Heart right ventricle (tissue), 16 donors: ENCODE measurements at regions not wholly inside any gene's neighbourhood (a gene's known extent, or its start where the extent isn't known, plus 50 kb on each side); places are given as distances from the start of the nearest gene placed in this dataset.

Experiments used
- ATAC-seq, 8 donors: fragments of 200-7000 bp; cut with Tn5 transposase; one replicate each; pipeline ENCODE4 v1.9.1; 2020; ENCODE audit warnings: mild to moderate bottlenecking in 8 of 8, moderate library complexity in 8 of 8, moderate number of reproducible peaks in 1 of 8
- DNase-seq, 2 donors: peaks; one replicate each; pipeline ENCODE4 v3.0.0-alpha.2; 2020
- H3K27ac ChIP-seq, 10 donors: fragments of 200-600 bp; sonication (generic) in 2 of 10; one replicate each; pipeline versions ENCODE4 v1.5.0 to v1.8.0; 2020 to 2022; ENCODE audit warnings: mild to moderate bottlenecking in 3 of 10
- H3K27me3 ChIP-seq, 7 donors: fragments of 200-600 bp; one replicate each; pipeline ENCODE4 v1.8.0; 2021 to 2022; ENCODE audit warnings: mild to moderate bottlenecking in 2 of 7
- H3K36me3 ChIP-seq, 9 donors: fragments of 200-600 bp; sonication (generic) in 1 of 9; one replicate each; pipeline versions ENCODE4 v1.5.0 to v1.8.0; 2020 to 2022; ENCODE audit warnings: mild to moderate bottlenecking in 2 of 9
- H3K4me1 ChIP-seq, 9 donors: fragments of 200-600 bp; sonication (generic) in 1 of 9; one replicate each; pipeline versions ENCODE4 v1.5.0 to v1.8.0; 2020 to 2022; ENCODE audit warnings: mild to moderate bottlenecking in 4 of 9
- H3K4me3 ChIP-seq, 10 donors: fragments of 200-600 bp; sonication (generic) in 2 of 10; one replicate each; pipeline versions ENCODE4 v1.5.0 to v1.8.0; 2020 to 2022; ENCODE audit warnings: mild to moderate bottlenecking in 7 of 10, moderate library complexity in 2 of 10
- H3K9me3 ChIP-seq, 11 donors: fragments of 200-600 bp in 10 of 11; sonication (generic) in 2 of 11; one replicate each; pipeline versions ENCODE4 v1.5.0 to v1.8.0; 2013 to 2022; ENCODE audit warnings: mild to moderate bottlenecking in 2 of 11, control low read depth in 1 of 11, moderate library complexity in 1 of 11
- WGBS, 2 donors: extraction: QIAGEN DNeasy Blood & Tissue Kit; methylation state at CpG; one replicate each; pipeline ENCODE4 v1.1.7; 2013; ENCODE audit warnings: inconsistent platforms in 1 of 2; 5-methylcytosine and 5-hydroxymethylcytosine counted together
- intact Hi-C, 10 donors: fragments of 100-400 bp; cut with DNase I; formaldehyde crosslinking; loops; one replicate each; pipeline versions ENCODE4 v1.11.1 to v1.14.2; 2022
- TF ChIP-seq, protein P1 (sequence below), 9 donors: fragments of 200-600 bp; sonication (generic) in 2 of 9; IDR thresholded peaks; one replicate each; pipeline versions ENCODE4 v1.5.0 to v1.8.0; 2021 to 2022; ENCODE audit warnings: antibody characterized with exemption in 9 of 9, mild to moderate bottlenecking in 5 of 9, moderate library complexity in 1 of 9
- donor health status: Arrhythmogenic right ventricular cardiomyopathy.
- donor health status: ischemic (EF 13 %, LVEDD 7.1; RV severe dilation, severe dysfunction).
- donor health status: healthy with polysubstance abuse.
- donor health status: DM: no; HTN: yes; CAD: no.
- donor health status: DM: no; HTN: no; CAD: no.
- donor health status: ischemic (EF 25% LVEDD 6.9; RV normal size, moderate dysfunction).
- donor health status: ischemic (EF 25% LVEDD 5.7; RV mildly dilated, moderate dysfunction).
- donor health status: healthy.
- donor health status: DM: yes; HTN: yes; CAD: no.
- donor health status: Ischemic cardiomyopathy.
- donor health status: ischemic (EF 35%, LVEDD 5.7; RV mildly dilated, moderate dysfunction).
- donor health status: nonischemic (EF 11% LVEDD 7.7; RV severe dilation, severe dysfunction).
- donor health status: DM: yes; HTN: yes; CAD: no.
- donor health status: PGD.
- donor health status: ischemic (EF 29% LVEDD 5.4; RV normal size, mild dysfunction).
- donor health status: nonischemic (EF 23%, LVEDD 6.1; RV moderate dilation, normal function).

DNA sequence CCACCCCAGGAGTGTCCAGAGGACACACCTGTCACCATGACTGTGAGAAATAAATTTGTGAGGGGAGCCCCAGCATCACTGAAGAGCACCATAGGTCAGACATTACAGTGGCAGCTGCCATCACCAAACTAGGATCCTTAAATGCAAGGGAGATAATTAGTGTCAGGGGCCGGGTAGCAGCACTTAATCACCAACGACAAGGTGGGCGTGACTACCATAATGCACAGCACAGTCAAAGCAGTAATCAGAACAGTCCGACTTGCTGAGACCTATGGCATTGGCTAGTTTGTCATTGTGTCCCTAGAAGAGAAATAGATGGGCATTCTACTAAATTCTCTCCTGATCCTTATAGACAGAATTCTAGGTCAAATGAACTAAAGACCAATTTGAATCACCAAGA, 856.7 kb upstream of the GOT2 start:
- 87 to 93% methylated on average over 4 of the region's 4 CpGs for WGBS, 2 donors

DNA sequence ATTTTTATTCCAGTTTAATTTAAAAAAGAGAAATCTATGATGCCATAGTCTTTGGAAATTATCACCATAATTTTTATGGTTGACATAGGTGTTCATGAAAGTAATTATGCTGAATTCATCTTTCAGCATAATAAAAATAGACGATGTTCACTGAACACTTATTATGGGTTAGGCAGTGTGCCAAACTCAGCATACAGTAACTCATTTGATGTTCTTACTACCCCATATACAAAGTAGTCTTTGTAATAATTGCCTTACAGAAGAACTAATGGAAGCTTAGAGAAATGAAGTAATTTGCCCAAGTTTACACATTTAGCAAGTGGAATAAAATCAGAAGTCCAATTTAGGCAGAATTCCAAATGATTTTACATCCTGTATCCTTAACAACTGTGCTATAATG, 852.2 kb upstream of the GOT2 start:
- TF ChIP-seq, protein P1, sequence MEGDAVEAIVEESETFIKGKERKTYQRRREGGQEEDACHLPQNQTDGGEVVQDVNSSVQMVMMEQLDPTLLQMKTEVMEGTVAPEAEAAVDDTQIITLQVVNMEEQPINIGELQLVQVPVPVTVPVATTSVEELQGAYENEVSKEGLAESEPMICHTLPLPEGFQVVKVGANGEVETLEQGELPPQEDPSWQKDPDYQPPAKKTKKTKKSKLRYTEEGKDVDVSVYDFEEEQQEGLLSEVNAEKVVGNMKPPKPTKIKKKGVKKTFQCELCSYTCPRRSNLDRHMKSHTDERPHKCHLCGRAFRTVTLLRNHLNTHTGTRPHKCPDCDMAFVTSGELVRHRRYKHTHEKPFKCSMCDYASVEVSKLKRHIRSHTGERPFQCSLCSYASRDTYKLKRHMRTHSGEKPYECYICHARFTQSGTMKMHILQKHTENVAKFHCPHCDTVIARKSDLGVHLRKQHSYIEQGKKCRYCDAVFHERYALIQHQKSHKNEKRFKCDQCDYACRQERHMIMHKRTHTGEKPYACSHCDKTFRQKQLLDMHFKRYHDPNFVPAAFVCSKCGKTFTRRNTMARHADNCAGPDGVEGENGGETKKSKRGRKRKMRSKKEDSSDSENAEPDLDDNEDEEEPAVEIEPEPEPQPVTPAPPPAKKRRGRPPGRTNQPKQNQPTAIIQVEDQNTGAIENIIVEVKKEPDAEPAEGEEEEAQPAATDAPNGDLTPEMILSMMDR (IDR thresholded peaks at IDR 0.05) = no peak
- ATAC-seq (no peak), DNase-seq (no peak)
- H3K27me3 ChIP-seq = no peaks in the 10 kb centered on the region
- no peak overlapping the region for H3K27ac ChIP-seq
- 60 to 79% methylated on average over 1 of the region's 1 CpG for WGBS, 2 donors
- no peaks in the 10 kb centered on the region for H3K4me1 ChIP-seq
- intact Hi-C loops = no loop called here
- no peaks in the 10 kb centered on the region for H3K9me3 ChIP-seq
- H3K4me3 ChIP-seq = no peak overlapping the region
- H3K36me3 ChIP-seq = no peaks in the 10 kb centered on the region

More for the DNA sequence above, 856.7 kb upstream of the GOT2 start:
- TF ChIP-seq, protein P1 (IDR thresholded peaks at IDR 0.05) = no peak
- Histone ChIP-seq H3K27ac (no peak overlapping the region), H3K9me3 (no peaks in the 10 kb centered on the region), H3K4me3 (no peak overlapping the region), H3K4me1 (no peaks in the 10 kb centered on the region), H3K36me3 (no peaks in the 10 kb centered on the region), H3K27me3 (no peaks in the 10 kb centered on the region)
- intact Hi-C loops = no loop called here
- DNase-seq (no peak), ATAC-seq (no peak)

DNA sequence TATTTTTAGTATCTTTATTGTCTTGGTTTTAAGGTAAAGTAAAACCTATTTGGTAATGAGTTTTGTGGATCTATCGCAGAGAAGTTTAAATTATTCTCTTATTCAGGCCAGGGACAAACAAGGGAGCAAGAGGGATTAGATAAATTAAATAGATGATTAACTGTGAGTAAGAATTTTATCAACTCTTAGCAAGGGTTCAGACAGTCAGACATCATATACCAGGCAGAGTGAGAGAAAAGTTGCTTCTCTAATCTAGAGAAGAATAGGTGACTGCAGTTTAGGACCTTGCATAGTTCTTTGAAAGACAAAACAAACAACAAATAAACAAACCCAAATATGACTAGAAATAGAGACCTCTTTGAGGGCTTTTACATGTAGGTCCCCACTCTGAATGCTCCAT, 840.2 kb upstream of the GOT2 start:
- no peaks in the 10 kb centered on the region for H3K4me1 ChIP-seq
- no peaks in the 10 kb centered on the region for H3K9me3 ChIP-seq
- no peaks in the 10 kb centered on the region for H3K27me3 ChIP-seq
- ATAC-seq (no peak), DNase-seq (no peak)
- TF ChIP-seq, protein P1 (IDR thresholded peaks at IDR 0.05) = no peak
- H3K36me3 ChIP-seq = no peaks in the 10 kb centered on the region
- no peak overlapping the region for H3K4me3 ChIP-seq
- intact Hi-C loops = no loop called here
- no peak overlapping the region for H3K27ac ChIP-seq
- WGBS, 2 donors = 91 to 96% methylated on average over 1 of the region's 1 CpG

DNA sequence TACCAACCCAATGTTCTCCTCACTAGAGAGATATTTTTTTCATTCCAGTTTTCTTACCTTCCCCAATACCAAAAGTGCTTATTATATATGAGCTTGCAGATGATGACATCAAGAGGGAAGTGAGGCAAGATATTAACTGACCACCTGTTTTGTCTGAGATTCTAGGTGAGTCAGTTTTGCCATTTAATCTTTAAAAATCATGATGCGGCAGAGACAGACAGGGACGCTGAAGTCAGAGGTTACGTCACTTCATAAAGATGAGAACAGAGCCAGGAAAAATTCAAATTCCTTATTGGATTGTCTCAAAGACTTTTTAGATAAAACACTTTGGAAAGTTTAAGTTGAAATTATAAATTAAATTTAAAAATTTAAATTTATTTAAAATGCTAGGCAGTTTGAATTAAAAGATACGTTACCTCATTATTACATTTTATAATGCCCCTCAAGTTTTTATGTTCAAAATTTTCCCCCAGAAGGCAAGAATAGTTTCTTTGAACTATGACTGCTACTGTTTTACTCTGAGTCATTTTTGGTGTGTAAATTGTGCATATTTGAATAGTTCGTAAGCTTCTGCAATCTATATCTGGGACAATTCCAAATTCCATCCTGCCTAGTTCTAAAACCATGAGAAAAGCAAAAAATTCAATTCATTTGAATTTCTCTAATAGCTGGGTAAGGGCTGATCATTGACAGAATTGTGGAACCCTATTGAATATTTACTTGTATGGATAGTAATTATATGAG, 839.6 kb upstream of the GOT2 start:
- Histone ChIP-seq H3K4me3 (no peak overlapping the region), H3K27ac (no peak overlapping the region), H3K27me3 (no peaks in the 10 kb centered on the region), H3K9me3 (no peaks in the 10 kb centered on the region), H3K36me3 (no peaks in the 10 kb centered on the region), H3K4me1 (no peaks in the 10 kb centered on the region)
- no peak for DNase-seq
- TF ChIP-seq, protein P1 (IDR thresholded peaks at IDR 0.05) = no peak
- intact Hi-C loops = no loop called here
- ATAC-seq = no peak
- 83 to 89% methylated on average over 5 of the region's 5 CpGs for WGBS, 2 donors
